ENCODE measurements at regions not wholly inside any gene's neighbourhood (a gene's known extent, or its start where the extent isn't known, plus 50 kb on each side); places are given as distances from the start of the nearest gene placed in this dataset.
A peak's percentile ranks its signal among the peaks of the same experiment; 100 is the strongest.
"Not testable (repeated sequence)": the region's sequence is repeated elsewhere in the genome, so short reads cannot be mapped to it uniquely, and the experiment has no call there.

- ATAC-seq, result not testable (repeated sequence)
Measured at GRCh38 chr14:106698620-106699267, 1172.4 kb downstream of the TMEM121 start.

- ATAC-seq, result not testable (repeated sequence)
Measured at GRCh38 chr14:106703651-106704050, 1177.3 kb downstream of the TMEM121 start.

- not testable (repeated sequence) for ATAC-seq
Measured at GRCh38 chr14:106706488-106706887, 1180.1 kb downstream of the TMEM121 start.

- not testable (repeated sequence) for ATAC-seq
Measured at GRCh38 chr14:106710187-106710586, 1183.8 kb downstream of the TMEM121 start.

GRCh38 chr14:106712513-106712912, 1186.1 kb downstream of the TMEM121 start:
- not testable (repeated sequence) for ATAC-seq

- not testable (repeated sequence) for ATAC-seq
Measured at GRCh38 chr14:106714446-106715428, 1188.4 kb downstream of the TMEM121 start.

- ATAC-seq, result peak; percentile 72
Measured at GRCh38 chr14:106717544-106717943, 1191.2 kb downstream of the TMEM121 start.

- not testable (repeated sequence) for ATAC-seq
Measured at GRCh38 chr14:106719880-106720279, 1193.5 kb downstream of the TMEM121 start.

- not testable (repeated sequence) for ATAC-seq
Measured at GRCh38 chr14:106721926-106722325, 1195.5 kb downstream of the TMEM121 start.

GRCh38 chr14:106722813-106723687, 1196.7 kb downstream of the TMEM121 start:
- ATAC-seq, result not testable (repeated sequence)

GRCh38 chr14:106727962-106728361, 1201.6 kb downstream of the TMEM121 start:
- ATAC-seq, result not testable (repeated sequence)

GRCh38 chr14:106728611-106729010, 1202.2 kb downstream of the TMEM121 start:
- ATAC-seq, result no peak

- no peak for ATAC-seq
Measured at GRCh38 chr14:106729551-106729950, 1203.2 kb downstream of the TMEM121 start.

- no peak for ATAC-seq
Measured at GRCh38 chr14:106733771-106734170, 1207.4 kb downstream of the TMEM121 start.

GRCh38 chr14:106737021-106737420, 1210.6 kb downstream of the TMEM121 start:
- ATAC-seq, result no peak

GRCh38 chr14:106738075-106738474, 1211.7 kb downstream of the TMEM121 start:
- ATAC-seq, result no peak

- not testable (repeated sequence) for ATAC-seq
Measured at GRCh38 chr14:106738598-106739258, 1212.3 kb downstream of the TMEM121 start.

GRCh38 chr14:106741086-106741827, 1214.9 kb downstream of the TMEM121 start:
- not testable (repeated sequence) for ATAC-seq

GRCh38 chr14:106745016-106745767, 1218.8 kb downstream of the TMEM121 start:
- ATAC-seq, result not testable (repeated sequence)

GRCh38 chr14:106750089-106750488, 1223.7 kb downstream of the TMEM121 start:
- not testable (repeated sequence) for ATAC-seq
